Common myeloid progenitor, CD34-positive (primary cell): ENCODE measurements at regions not wholly inside any gene's neighbourhood (a gene's known extent, or its start where the extent isn't known, plus 50 kb on each side); places are given as distances from the start of the nearest gene placed in this dataset.
A peak's percentile ranks its signal among the peaks of the same experiment; 100 is the strongest.

Experiments
- CTCF ChIA-PET: fragments of 350-600 bp; sonication (Branson Sonifier 250); formaldehyde crosslinking; loops from one replicate; lab custom pipeline; 2021; ENCODE audit warnings: antibody characterized with exemption; lab: Charles Lee
- POLR2A ChIA-PET: fragments of 350-600 bp; sonication (Branson Sonifier 250); formaldehyde crosslinking; loops from one replicate; lab custom pipeline; 2021; ENCODE audit warnings: antibody characterized with exemption; lab: Charles Lee
- DNase-seq, 3 donors: peaks; one replicate each; pipeline versions ENCODE4 v3.0.0 to v3.0.0-alpha.2; 2013
- H3K27ac ChIP-seq, 2 experiments: 1 replicate in 1 of 2; 2 replicates in 1 of 2; pipeline ENCODE4 v1.7.0; 2013; ENCODE audit warnings: inconsistent platforms in 2 of 2, low read length in 2 of 2, mild to moderate bottlenecking in 2 of 2, low read depth in 1 of 2, moderate library complexity in 1 of 2; ENCODE audit not compliant: severe bottlenecking in 2 of 2, insufficient read depth in 1 of 2, poor library complexity in 1 of 2
- H3K27me3 ChIP-seq, 5 experiments: replicated peaks in 2 of 5; 1 replicate in 3 of 5; 2 replicates in 2 of 5; pipeline versions ENCODE4 v1.6.1 to v1.7.0; 2013; ENCODE audit warnings: low read length in 4 of 5, mild to moderate bottlenecking in 2 of 5, moderate library complexity in 2 of 5, inconsistent platforms in 1 of 5; ENCODE audit not compliant: insufficient read depth in 5 of 5, control insufficient read depth in 4 of 5
- H3K36me3 ChIP-seq, 4 experiments: 1 replicate in 2 of 4; 2 replicates in 2 of 4; pipeline versions ENCODE4 v1.6.1 to v1.7.0; 2013; ENCODE audit warnings: low read length in 3 of 4, control low read depth in 1 of 4, mild to moderate bottlenecking in 1 of 4; ENCODE audit not compliant: control insufficient read depth in 4 of 4, insufficient read depth in 4 of 4
- H3K4me1 ChIP-seq, 4 experiments: 1 replicate in 3 of 4; 2 replicates in 1 of 4; pipeline versions ENCODE4 v1.6.1 to v1.7.1; 2013; ENCODE audit warnings: low read length in 3 of 4, mild to moderate bottlenecking in 3 of 4, control low read depth in 1 of 4, inconsistent platforms in 1 of 4, moderate library complexity in 1 of 4; ENCODE audit not compliant: control insufficient read depth in 4 of 4, insufficient read depth in 4 of 4; ENCODE audit errors: control extremely low read depth in 1 of 4
- H3K4me3 ChIP-seq, 7 experiments: 1 replicate in 4 of 7; 2 replicates in 3 of 7; pipeline versions ENCODE4 v1.5.1 to v1.7.0; 2013; ENCODE audit warnings: mild to moderate bottlenecking in 7 of 7, low read length in 6 of 7, moderate library complexity in 6 of 7, inconsistent platforms in 2 of 7, low read depth in 2 of 7, control low read depth in 1 of 7; ENCODE audit not compliant: insufficient read depth in 4 of 7, control insufficient read depth in 1 of 7; ENCODE audit errors: extremely low read depth in 1 of 7
- H3K9me3 ChIP-seq, 5 experiments: 1 replicate in 4 of 5; 2 replicates in 1 of 5; pipeline versions ENCODE4 v1.6.1 to v1.7.1; 2013; ENCODE audit warnings: low read length in 4 of 5, mild to moderate bottlenecking in 2 of 5, inconsistent platforms in 1 of 5, low read depth in 1 of 5, moderate library complexity in 1 of 5; ENCODE audit not compliant: control insufficient read depth in 4 of 5, insufficient read depth in 2 of 5; ENCODE audit errors: control extremely low read depth in 1 of 5
- WGBS: methylation state at CpG from one replicate; pipeline ENCODE4 v1.1.5; 2013; ENCODE audit not compliant: insufficient coverage; 5-methylcytosine and 5-hydroxymethylcytosine counted together

DNA sequence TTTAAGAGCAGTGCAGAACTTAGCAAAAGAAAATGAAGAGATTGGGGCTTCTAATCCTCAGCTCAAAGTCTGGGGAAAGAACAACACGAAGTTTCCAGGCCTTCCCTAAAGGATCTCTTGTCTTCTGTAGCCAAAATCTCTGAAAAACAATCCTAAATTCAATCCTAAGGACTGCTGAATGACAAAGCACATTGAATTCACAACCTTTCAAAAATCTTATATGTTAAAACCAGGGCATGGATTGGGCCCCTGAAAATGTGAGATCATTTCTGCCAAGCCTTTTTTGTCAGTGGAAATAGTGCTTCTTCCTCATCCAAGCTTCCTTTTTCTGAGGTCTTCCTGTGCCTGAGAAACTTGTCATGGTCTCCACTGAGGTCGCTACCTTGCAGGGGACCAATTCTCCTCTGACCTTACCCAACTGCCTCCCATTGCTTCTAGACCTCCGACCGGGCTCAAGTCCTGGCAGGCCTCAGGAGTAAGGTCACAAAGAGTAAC, 126.2 kb upstream of the ARID1B start:
- Histone ChIP-seq H3K36me3 (no peaks in the 10 kb centered on the region), H3K9me3 (peaks cover 0 to 13% (median 1%) of the 10 kb centered on the region in 5 experiments), H3K4me1 (peaks cover 15 to 28% (median 24%) of the 10 kb centered on the region in 4 experiments), H3K4me3 (no peak overlapping the region), H3K27ac (no peak overlapping the region), H3K27me3 (no peaks in the 10 kb centered on the region)
- ChIA-PET POLR2A (no interaction called here), CTCF (no interaction called here)
- 98% methylated on average over 4 of the region's 4 CpGs for WGBS
- DNase-seq, result no peak

- no peaks in the 10 kb centered on the region for H3K27me3 ChIP-seq
- ChIA-PET CTCF (no interaction called here), POLR2A (no interaction called here)
- peaks cover 0 to 13% (median 1%) of the 10 kb centered on the region in 5 experiments for H3K9me3 ChIP-seq
- DNase-seq, result no peak
- H3K27ac ChIP-seq, result no peak overlapping the region
- peak overlapping the region in 2 of 7 experiments; percentile 63 to 69 for H3K4me3 ChIP-seq
- H3K4me1 ChIP-seq, result peaks cover 15 to 37% (median 28%) of the 10 kb centered on the region in 4 experiments
- H3K36me3 ChIP-seq, result no peaks in the 10 kb centered on the region
- WGBS, result 60% methylated on average over 1 of the region's 6 CpGs
Measured at GRCh38 chr6:156648616-156649015, 128.6 kb upstream of the ARID1B start.

- H3K9me3 ChIP-seq, result peaks cover 0 to 13% (median 1%) of the 10 kb centered on the region in 5 experiments
- no peaks in the 10 kb centered on the region for H3K36me3 ChIP-seq
- H3K27ac ChIP-seq, result no peak overlapping the region
- ChIA-PET CTCF (no interaction called here), POLR2A (no interaction called here)
- H3K4me3 ChIP-seq, result peak overlapping the region in 4 of 7 experiments; percentile 13 to 69 (median 44)
- no peaks in the 10 kb centered on the region for H3K27me3 ChIP-seq
- 0% methylated on average over 2 of the region's 7 CpGs for WGBS
- peak; percentile 38 to 83 (median 73) for DNase-seq
- H3K4me1 ChIP-seq, result peaks cover 15 to 39% (median 29%) of the 10 kb centered on the region in 4 experiments
Measured at GRCh38 chr6:156647991-156648390, 129.2 kb upstream of the ARID1B start.

- Histone ChIP-seq H3K4me3 (peak overlapping the region in 4 of 7 experiments; percentile 6 to 69 (median 38)), H3K36me3 (no peaks in the 10 kb centered on the region), H3K4me1 (peaks cover 15 to 40% (median 29%) of the 10 kb centered on the region in 4 experiments), H3K27ac (no peak overlapping the region), H3K9me3 (peaks cover 0 to 10% (median 1%) of the 10 kb centered on the region in 5 experiments), H3K27me3 (no peaks in the 10 kb centered on the region)
- ChIA-PET POLR2A (no interaction called here), CTCF (no interaction called here)
- WGBS, result 29% methylated on average over 4 of the region's 9 CpGs
- peak; percentile 20 to 65 (median 55) for DNase-seq
Measured at GRCh38 chr6:156647140-156647784, 129.9 kb upstream of the ARID1B start.

DNA sequence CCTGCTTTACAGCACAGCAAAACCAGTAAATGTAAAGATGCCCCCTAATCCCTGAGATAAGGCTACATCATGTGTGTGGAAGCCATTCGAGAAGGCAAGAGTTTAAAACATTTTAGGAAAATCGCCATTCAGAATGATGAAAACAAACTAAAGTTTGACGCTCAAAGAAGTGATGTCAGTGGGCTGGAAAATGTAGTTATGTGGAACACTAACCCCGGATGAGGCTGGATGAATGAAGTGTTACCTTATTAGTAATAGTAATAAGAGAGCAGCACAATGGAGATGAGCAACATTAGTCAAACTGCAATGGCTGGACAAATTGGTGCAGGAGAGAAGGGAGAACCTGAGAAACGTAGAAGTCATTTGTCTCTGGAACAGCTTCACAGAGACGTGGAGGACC, 130.7 kb upstream of the ARID1B start:
- WGBS, result 85% methylated on average over 6 of the region's 6 CpGs
- CTCF ChIA-PET, result no interaction called here
- Histone ChIP-seq H3K27ac (no peak overlapping the region), H3K9me3 (peaks cover 0 to 10% (median 1%) of the 10 kb centered on the region in 5 experiments), H3K4me3 (no peak overlapping the region), H3K27me3 (no peaks in the 10 kb centered on the region), H3K36me3 (no peaks in the 10 kb centered on the region), H3K4me1 (peaks cover 15 to 40% (median 29%) of the 10 kb centered on the region in 4 experiments)
- no peak for DNase-seq
- POLR2A ChIA-PET, result no interaction called here

DNA sequence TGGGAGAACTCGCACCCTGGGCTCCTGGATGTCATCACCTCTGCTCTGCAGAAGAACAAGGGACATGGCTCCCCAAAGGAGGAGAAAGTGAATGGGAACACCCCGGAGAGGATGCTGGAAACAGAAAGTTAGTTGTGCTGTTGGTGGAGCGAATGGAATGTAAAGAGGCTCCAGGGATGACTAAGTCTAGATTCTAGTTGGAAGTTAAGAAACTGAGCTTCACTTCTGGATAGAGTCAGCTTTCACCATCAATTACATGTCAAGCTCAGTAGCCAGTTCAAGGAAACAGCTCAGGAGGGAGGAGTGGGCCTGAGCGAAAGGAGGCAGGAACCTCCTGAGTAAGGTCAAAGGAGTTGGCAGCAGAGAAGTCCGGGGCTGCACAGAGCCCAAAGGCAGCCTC, 132.1 kb upstream of the ARID1B start:
- CTCF ChIA-PET, result no interaction called here
- no peak for DNase-seq
- H3K27me3 ChIP-seq, result no peaks in the 10 kb centered on the region
- H3K9me3 ChIP-seq, result peaks cover 0 to 2% (median 0%) of the 10 kb centered on the region in 5 experiments
- no peak overlapping the region for H3K27ac ChIP-seq
- 100% methylated on average over 3 of the region's 5 CpGs for WGBS
- POLR2A ChIA-PET, result no interaction called here
- H3K4me3 ChIP-seq, result no peak overlapping the region
- H3K4me1 ChIP-seq, result peaks cover 15 to 40% (median 29%) of the 10 kb centered on the region in 4 experiments
- no peaks in the 10 kb centered on the region for H3K36me3 ChIP-seq

- 98% methylated on average over 6 of the region's 12 CpGs for WGBS
Measured at GRCh38 chr6:156639009-156639721, 138.0 kb upstream of the ARID1B start.

More at GRCh38 chr6:156639009-156639721, 138.0 kb upstream of the ARID1B start:
- peaks cover 0 to 18% (median 5%) of the 10 kb centered on the region in 4 experiments for H3K4me1 ChIP-seq
- H3K36me3 ChIP-seq, result no peaks in the 10 kb centered on the region
- CTCF ChIA-PET, result interaction anchor here (0.5 kb wide), 1 partner anchor 15 kb away, joined by 3 read pairs; no protein-coding TSS in a partner anchor
- no peak overlapping the region for H3K4me3 ChIP-seq
- H3K27me3 ChIP-seq, result no peaks in the 10 kb centered on the region
- H3K9me3 ChIP-seq, result peaks cover 0 to 3% (median 0%) of the 10 kb centered on the region in 5 experiments
- DNase-seq, result no peak
- POLR2A ChIA-PET, result no interaction called here
- no peak overlapping the region for H3K27ac ChIP-seq
